A673 (cell line): ENCODE measurements at regions not wholly inside any gene's neighbourhood (a gene's known extent, or its start where the extent isn't known, plus 50 kb on each side); places are given as distances from the start of the nearest gene placed in this dataset.

Experiments
- EZH2 ChIP-seq: fragments of 200-600 bp; sonication (generic); IDR thresholded peaks from 2 replicates; pipeline ENCODE4 v1.6.1; 2017; ENCODE audit warnings: borderline replicate concordance, low read depth, mild to moderate bottlenecking, mixed read lengths, antibody characterized with exemption, low read length; ENCODE audit not compliant: poor library complexity, severe bottlenecking
- TF ChIP-seq, protein P1 (sequence below): fragments of 300-800, 200-600 bp; sonication (generic); conservative IDR thresholded peaks from 2 replicates; pipeline ENCODE4 v1.5.1; 2017; ENCODE audit warnings: low read depth, mild to moderate bottlenecking, antibody characterized with exemption, low read length, moderate library complexity, mixed read lengths

DNA sequence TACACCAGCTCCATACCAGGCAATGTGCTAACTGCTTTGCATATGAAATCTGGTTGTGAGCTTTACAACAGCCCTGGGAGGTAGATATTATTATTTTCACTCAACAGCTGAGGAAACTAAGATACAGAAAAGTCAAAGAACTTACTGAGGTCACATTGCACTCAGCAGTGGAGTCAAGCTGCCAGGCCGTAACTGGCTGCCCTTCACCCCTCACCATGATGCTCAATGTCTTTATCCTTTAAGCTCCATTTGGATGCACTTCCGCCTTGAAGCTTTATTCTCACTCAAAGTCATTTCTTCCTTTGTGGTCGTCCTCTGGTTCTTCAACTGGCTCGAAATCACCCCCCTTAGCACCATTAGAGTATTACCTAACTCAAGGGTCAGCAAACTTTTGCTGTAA, 81.7 kb upstream of the RALGPS2 start:
- TF ChIP-seq, protein P1, sequence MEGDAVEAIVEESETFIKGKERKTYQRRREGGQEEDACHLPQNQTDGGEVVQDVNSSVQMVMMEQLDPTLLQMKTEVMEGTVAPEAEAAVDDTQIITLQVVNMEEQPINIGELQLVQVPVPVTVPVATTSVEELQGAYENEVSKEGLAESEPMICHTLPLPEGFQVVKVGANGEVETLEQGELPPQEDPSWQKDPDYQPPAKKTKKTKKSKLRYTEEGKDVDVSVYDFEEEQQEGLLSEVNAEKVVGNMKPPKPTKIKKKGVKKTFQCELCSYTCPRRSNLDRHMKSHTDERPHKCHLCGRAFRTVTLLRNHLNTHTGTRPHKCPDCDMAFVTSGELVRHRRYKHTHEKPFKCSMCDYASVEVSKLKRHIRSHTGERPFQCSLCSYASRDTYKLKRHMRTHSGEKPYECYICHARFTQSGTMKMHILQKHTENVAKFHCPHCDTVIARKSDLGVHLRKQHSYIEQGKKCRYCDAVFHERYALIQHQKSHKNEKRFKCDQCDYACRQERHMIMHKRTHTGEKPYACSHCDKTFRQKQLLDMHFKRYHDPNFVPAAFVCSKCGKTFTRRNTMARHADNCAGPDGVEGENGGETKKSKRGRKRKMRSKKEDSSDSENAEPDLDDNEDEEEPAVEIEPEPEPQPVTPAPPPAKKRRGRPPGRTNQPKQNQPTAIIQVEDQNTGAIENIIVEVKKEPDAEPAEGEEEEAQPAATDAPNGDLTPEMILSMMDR = no peak
- TF ChIP-seq EZH2 = no peak
